Smooth muscle cell (in vitro differentiated cells): ENCODE measurements at regions not wholly inside any gene's neighbourhood (a gene's known extent, or its start where the extent isn't known, plus 50 kb on each side); places are given as distances from the start of the nearest gene placed in this dataset.

Source experiments
- DNase-seq: peaks from one replicate; lab custom pipeline; 2025; ENCODE audit not compliant: unreplicated experiment; lab: John Stamatoyannopoulos, UW
- H2AFZ ChIP-seq: fragments of 200-600 bp; sonication (generic); 2 replicates; pipeline ENCODE4 v1.6.0; 2016; ENCODE audit warnings: antibody characterized with exemption, low read depth, mild to moderate bottlenecking
- H3F3A ChIP-seq: fragments of 200-600 bp; sonication (generic); 2 replicates; pipeline ENCODE4 v1.6.0; 2017; ENCODE audit warnings: antibody characterized with exemption, low read depth
- H3K27ac ChIP-seq: fragments of 200-600 bp; sonication (generic); 2 replicates; pipeline ENCODE4 v1.5.1; 2016; ENCODE audit warnings: low read depth, mild to moderate bottlenecking
- H3K27me3 ChIP-seq: fragments of 200-600 bp; sonication (generic); 2 replicates; pipeline ENCODE4 v1.6.1; 2016; ENCODE audit warnings: low read depth, mild to moderate bottlenecking
- H3K36me3 ChIP-seq: fragments of 200-600 bp; sonication (generic); 2 replicates; pipeline ENCODE4 v1.5.1; 2016; ENCODE audit warnings: low read depth
- H3K4me1 ChIP-seq: fragments of 200-600 bp; sonication (generic); 2 replicates; pipeline ENCODE4 v1.5.1; 2016; ENCODE audit warnings: low read depth
- H3K4me2 ChIP-seq: fragments of 200-600 bp; sonication (generic); 2 replicates; pipeline ENCODE4 v1.6.0; 2016; ENCODE audit warnings: mild to moderate bottlenecking
- H3K4me3 ChIP-seq: fragments of 200-600 bp; sonication (generic); 2 replicates; pipeline ENCODE4 v1.5.1; 2016; ENCODE audit warnings: mild to moderate bottlenecking
- H3K79me2 ChIP-seq: fragments of 200-600 bp; sonication (generic); 2 replicates; pipeline ENCODE4 v1.6.0; 2016; ENCODE audit warnings: low read depth, mild to moderate bottlenecking
- H3K9ac ChIP-seq: fragments of 200-600 bp; sonication (generic); 2 replicates; pipeline ENCODE4 v1.6.0; 2016; ENCODE audit warnings: low read depth
- H3K9me3 ChIP-seq: fragments of 200-600 bp; sonication (generic); replicated peaks from 2 replicates; pipeline ENCODE4 v1.5.1; 2016; ENCODE audit warnings: low read depth
- H4K20me1 ChIP-seq: fragments of 200-600 bp; sonication (generic); 2 replicates; pipeline ENCODE4 v1.6.0; 2016; ENCODE audit warnings: low read depth
- CTCF ChIP-seq: fragments of 200-600 bp; sonication (generic); IDR thresholded peaks from 2 replicates; pipeline ENCODE4 v1.5.1; 2017; ENCODE audit warnings: borderline replicate concordance, mild to moderate bottlenecking, antibody characterized with exemption; ENCODE audit not compliant: insufficient read depth, poor library complexity, severe bottlenecking
- WGBS: methylation state at CpG from one replicate; pipeline ENCODE4 v1.1.7; 2016; ENCODE audit warnings: low lambda C conversion rate; 5-methylcytosine and 5-hydroxymethylcytosine counted together

DNA sequence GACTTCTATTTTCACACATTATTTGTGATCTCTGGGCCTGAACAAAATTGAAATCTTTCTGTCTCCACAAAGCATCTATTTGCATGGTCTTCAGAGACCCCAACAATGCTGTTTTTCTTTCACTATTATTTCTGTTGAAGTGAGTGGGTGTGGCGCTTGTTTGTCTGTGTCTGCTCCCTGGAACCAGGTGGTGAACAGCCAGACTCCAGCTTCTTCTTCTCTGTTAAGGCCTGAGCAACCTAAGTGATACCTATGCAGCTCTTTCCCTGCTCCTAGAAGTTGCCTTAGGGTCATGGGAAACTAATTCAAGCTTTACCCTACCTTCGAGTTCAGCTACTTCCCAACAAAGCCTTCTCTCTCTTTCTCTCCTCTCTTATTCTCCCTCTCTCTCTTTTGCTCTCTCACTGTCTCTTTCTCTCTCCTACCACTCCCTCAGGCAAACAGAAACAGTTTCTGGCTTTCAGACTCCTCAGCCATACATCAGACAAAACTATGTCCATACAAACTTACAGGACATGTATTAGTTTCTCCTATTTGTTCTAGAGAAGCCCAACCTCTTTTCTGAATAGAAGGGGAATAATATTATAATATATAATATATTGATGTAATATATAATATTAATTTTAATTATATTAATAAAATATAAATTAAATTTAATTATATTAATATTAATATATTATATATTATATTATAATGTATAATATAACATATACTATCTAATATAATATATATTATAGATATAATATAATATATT is 552.5 kb downstream of the DSC3 start:
- 95% methylated on average over 2 of the region's 2 CpGs for WGBS
- TF ChIP-seq CTCF = no peak
- Histone ChIP-seq H3K36me3 (no peaks in the 10 kb centered on the region), H3K4me2 (no peak overlapping the region), H4K20me1 (no peaks in the 10 kb centered on the region), H3K4me3 (no peak overlapping the region), H3F3A (peaks cover 8% of the 10 kb centered on the region), H3K27me3 (no peaks in the 10 kb centered on the region), H3K9ac (no peak overlapping the region), H2AFZ (no peak overlapping the region), H3K27ac (no peak overlapping the region), H3K4me1 (peaks cover 8% of the 10 kb centered on the region), H3K9me3 (no peaks in the 10 kb centered on the region), H3K79me2 (no peaks in the 10 kb centered on the region)
- DNase-seq = no peak

- Histone ChIP-seq H2AFZ (no peak overlapping the region), H3K27ac (peak overlapping the region; percentile 77), H3K4me2 (peak overlapping the region; percentile 60), H3K9ac (no peak overlapping the region), H3K4me3 (no peak overlapping the region), H3K27me3 (no peaks in the 10 kb centered on the region), H3K4me1 (peaks cover 8% of the 10 kb centered on the region), H3K9me3 (no peaks in the 10 kb centered on the region), H3K79me2 (no peaks in the 10 kb centered on the region), H4K20me1 (no peaks in the 10 kb centered on the region), H3F3A (peaks cover 8% of the 10 kb centered on the region), H3K36me3 (no peaks in the 10 kb centered on the region)
- WGBS = 45% methylated on average over 2 of the region's 2 CpGs
- DNase-seq = no peak
- TF ChIP-seq CTCF = no peak
Observed at GRCh38 chr18:30487962-30488361, 554.6 kb downstream of the DSC3 start.

DNA sequence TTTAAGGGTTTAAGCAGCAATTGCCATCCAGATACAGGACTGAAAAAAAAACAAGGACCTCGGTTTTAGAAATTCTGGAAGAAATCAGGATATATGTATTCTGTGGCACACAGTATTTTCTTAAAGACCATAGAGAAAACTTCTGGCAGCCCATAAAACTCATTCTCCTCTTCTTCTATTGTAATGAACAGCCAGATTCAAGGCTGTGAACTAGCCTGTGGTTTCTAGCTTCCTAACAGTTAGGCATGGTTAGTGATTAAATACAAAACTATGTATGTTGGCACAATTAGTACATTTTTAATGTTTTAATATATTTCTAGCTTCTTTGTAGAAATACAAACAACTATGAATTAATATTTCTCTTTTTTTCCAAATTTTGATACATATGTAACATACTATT is 555.7 kb downstream of the DSC3 start:
- no peak for DNase-seq
- Histone ChIP-seq H3K79me2 (no peaks in the 10 kb centered on the region), H3K27ac (peak overlapping the region; percentile 77), H3K4me1 (peaks cover 8% of the 10 kb centered on the region), H3K9ac (peak overlapping the region; percentile 5), H3K9me3 (no peaks in the 10 kb centered on the region), H3F3A (peaks cover 8% of the 10 kb centered on the region), H3K36me3 (no peaks in the 10 kb centered on the region), H2AFZ (no peak overlapping the region), H3K4me2 (peak overlapping the region; percentile 60), H3K4me3 (no peak overlapping the region), H4K20me1 (no peaks in the 10 kb centered on the region), H3K27me3 (no peaks in the 10 kb centered on the region)
- TF ChIP-seq CTCF = no peak
- 10% methylated on average over 1 of the region's 1 CpG for WGBS

DNA sequence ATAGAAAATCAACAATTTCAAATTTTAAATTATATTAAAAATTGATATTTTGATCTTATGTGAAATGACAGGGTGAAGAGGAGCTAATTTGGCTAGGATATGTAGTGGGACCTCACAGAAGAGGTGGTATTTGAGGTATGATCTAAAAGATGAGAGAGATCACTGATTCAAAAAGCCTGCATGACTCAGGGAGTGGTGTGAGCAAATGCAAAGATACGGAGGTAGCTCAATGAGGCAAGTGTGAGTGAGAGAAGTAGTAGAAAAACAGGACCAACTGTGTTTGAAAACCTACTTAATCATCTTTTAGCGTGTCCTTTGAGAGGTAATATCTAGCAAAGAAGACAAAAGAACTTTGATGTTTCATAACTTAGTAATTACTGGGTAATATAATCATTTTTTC is 557.5 kb downstream of the DSC3 start:
- H3K36me3 ChIP-seq = no peaks in the 10 kb centered on the region

More for the DNA sequence above, 557.5 kb downstream of the DSC3 start:
- no peak for DNase-seq
- H3K79me2 ChIP-seq = no peaks in the 10 kb centered on the region
- no peak overlapping the region for H3K9ac ChIP-seq
- no peak overlapping the region for H3K4me2 ChIP-seq
- H2AFZ ChIP-seq = no peak overlapping the region
- H3K27me3 ChIP-seq = no peaks in the 10 kb centered on the region
- H3F3A ChIP-seq = peaks cover 8% of the 10 kb centered on the region
- H3K4me1 ChIP-seq = peaks cover 8% of the 10 kb centered on the region
- H4K20me1 ChIP-seq = no peaks in the 10 kb centered on the region
- no peak for TF ChIP-seq CTCF
- H3K27ac ChIP-seq = no peak overlapping the region
- H3K9me3 ChIP-seq = no peaks in the 10 kb centered on the region
- no peak overlapping the region for H3K4me3 ChIP-seq
- WGBS = 54% methylated on average over 2 of the region's 2 CpGs
